ENCODE measurements at regions not wholly inside any gene's neighbourhood (a gene's known extent, or its start where the extent isn't known, plus 50 kb on each side); places are given as distances from the start of the nearest gene placed in this dataset.

GRCh38 chr2:144692661-144693060 lies 172.7 kb upstream of the ZEB2 start:
- Histone ChIP-seq H3K9me3 (ENCODE audit: control extremely low read depth in 1 of 3, control insufficient read depth in 2 of 3, insufficient read depth in 1 of 3, low read length in 2 of 3) (no peaks in the 10 kb centered on the region), H3K27ac (ENCODE audit: low read length in 2 of 2) (no peak overlapping the region), H3K9ac (ENCODE audit: low read length) (no peak overlapping the region), H3K4me1 (ENCODE audit: control insufficient read depth in 2 of 2, insufficient read depth in 2 of 2, low read length in 2 of 2) (no peaks in the 10 kb centered on the region), H3K4me2 (replicated peaks; ENCODE audit: low read depth, low read length, poor library complexity, severe bottlenecking) (no peak overlapping the region), H3K36me3 (replicated peaks in 1 of 2; ENCODE audit: control extremely low read depth in 1 of 2, control insufficient read depth in 1 of 2, extremely low read depth in 1 of 2, insufficient read depth in 2 of 2, low read length in 1 of 2) (no peaks in the 10 kb centered on the region), H2AFZ (ENCODE audit: insufficient read depth, low read depth, low read length, poor library complexity, severe bottlenecking) (no peak overlapping the region), H3K79me2 (ENCODE audit: control insufficient read depth, insufficient read depth, low read length) (no peaks in the 10 kb centered on the region), H3K4me3 (ENCODE audit: control extremely low read depth in 1 of 5, extremely low read depth in 1 of 5, insufficient read depth in 1 of 5, low read depth in 2 of 5, low read length in 4 of 5) (no peak overlapping the region), H4K20me1 (ENCODE audit: control insufficient read depth, insufficient read depth, low read length, poor library complexity, severe bottlenecking) (no peaks in the 10 kb centered on the region), H3K27me3 (replicated peaks in 1 of 4; ENCODE audit: control extremely low read depth in 1 of 4, control insufficient read depth in 3 of 4, insufficient read depth in 4 of 4, low read length in 3 of 4) (no peaks in the 10 kb centered on the region)
- Mint-ChIP-seq H3K27me3 (no peaks in the 10 kb centered on the region), H3K27ac (no peak overlapping the region), H3K4me1 (peaks cover 6% of the 10 kb centered on the region), H3K4me3 (no peak overlapping the region), H3K9me3 (ENCODE audit: insufficient read depth) (no peaks in the 10 kb centered on the region)
- POLR2A ChIA-PET, result no interaction called here
- WGBS (ENCODE audit: insufficient coverage), result no CpG with 5 or more reads among the region's 5 CpGs
- CTCF ChIA-PET, result no interaction called here
- TF ChIP-seq CTCF (IDR thresholded peaks at IDR 0.05) (no peak), EZH2 (IDR thresholded peaks at IDR 0.05; ENCODE audit: borderline replicate concordance, insufficient read depth, low read depth, low read length, poor library complexity, severe bottlenecking) (no peak)
- no peak for ATAC-seq (ENCODE audit: low read depth)
- intact Hi-C loops (cut with micrococcal nuclease), result no loop called here
- no peak for DNase-seq

- H2AFZ ChIP-seq (ENCODE audit: insufficient read depth, low read depth, low read length, poor library complexity, severe bottlenecking), result no peak overlapping the region
- H3K4me3 ChIP-seq (ENCODE audit: control extremely low read depth in 1 of 5, extremely low read depth in 1 of 5, insufficient read depth in 1 of 5, low read depth in 2 of 5, low read length in 4 of 5), result no peak overlapping the region
- CTCF ChIA-PET, result no interaction called here
- no peak for ATAC-seq (ENCODE audit: low read depth)
- TF ChIP-seq EZH2 (IDR thresholded peaks at IDR 0.05; ENCODE audit: borderline replicate concordance, insufficient read depth, low read depth, low read length, poor library complexity, severe bottlenecking) (no peak), CTCF (IDR thresholded peaks at IDR 0.05) (no peak)
- intact Hi-C loops (cut with micrococcal nuclease), result no loop called here
- peaks cover 7% of the 10 kb centered on the region in 2 donors for H3K4me1 ChIP-seq (ENCODE audit: control insufficient read depth in 2 of 2, insufficient read depth in 2 of 2, low read length in 2 of 2)
- no peak overlapping the region for H3K9ac ChIP-seq (ENCODE audit: low read length)
- no peaks in the 10 kb centered on the region for H3K27me3 ChIP-seq (replicated peaks in 1 of 4; ENCODE audit: control extremely low read depth in 1 of 4, control insufficient read depth in 3 of 4, insufficient read depth in 4 of 4, low read length in 3 of 4)
- no peak overlapping the region for H3K4me3 Mint-ChIP-seq
- H3K27me3 Mint-ChIP-seq, result no peaks in the 10 kb centered on the region
- H3K79me2 ChIP-seq (ENCODE audit: control insufficient read depth, insufficient read depth, low read length), result no peaks in the 10 kb centered on the region
- no peaks in the 10 kb centered on the region for H3K36me3 ChIP-seq (replicated peaks in 1 of 2; ENCODE audit: control extremely low read depth in 1 of 2, control insufficient read depth in 1 of 2, extremely low read depth in 1 of 2, insufficient read depth in 2 of 2, low read length in 1 of 2)
- POLR2A ChIA-PET, result no interaction called here
- H3K9me3 Mint-ChIP-seq (ENCODE audit: insufficient read depth), result no peaks in the 10 kb centered on the region
- no peaks in the 10 kb centered on the region for H3K9me3 ChIP-seq (ENCODE audit: control extremely low read depth in 1 of 3, control insufficient read depth in 2 of 3, insufficient read depth in 1 of 3, low read length in 2 of 3)
- peaks cover 18% of the 10 kb centered on the region for H3K4me1 Mint-ChIP-seq
- no peak overlapping the region for H3K27ac Mint-ChIP-seq
- no peak overlapping the region for H3K27ac ChIP-seq (ENCODE audit: low read length in 2 of 2)
- DNase-seq, result no peak
- 79% methylated on average over 2 of the region's 2 CpGs for WGBS (ENCODE audit: insufficient coverage)
- H3K4me2 ChIP-seq (replicated peaks; ENCODE audit: low read depth, low read length, poor library complexity, severe bottlenecking), result no peak overlapping the region
- no peaks in the 10 kb centered on the region for H4K20me1 ChIP-seq (ENCODE audit: control insufficient read depth, insufficient read depth, low read length, poor library complexity, severe bottlenecking)
Observed at GRCh38 chr2:144690771-144691170, 170.9 kb upstream of the ZEB2 start.
